ENCODE measurements at regions not wholly inside any gene's neighbourhood (a gene's known extent, or its start where the extent isn't known, plus 50 kb on each side); places are given as distances from the start of the nearest gene placed in this dataset.
"Not testable (repeated sequence)": the region's sequence is repeated elsewhere in the genome, so short reads cannot be mapped to it uniquely, and the experiment has no call there.

DNA sequence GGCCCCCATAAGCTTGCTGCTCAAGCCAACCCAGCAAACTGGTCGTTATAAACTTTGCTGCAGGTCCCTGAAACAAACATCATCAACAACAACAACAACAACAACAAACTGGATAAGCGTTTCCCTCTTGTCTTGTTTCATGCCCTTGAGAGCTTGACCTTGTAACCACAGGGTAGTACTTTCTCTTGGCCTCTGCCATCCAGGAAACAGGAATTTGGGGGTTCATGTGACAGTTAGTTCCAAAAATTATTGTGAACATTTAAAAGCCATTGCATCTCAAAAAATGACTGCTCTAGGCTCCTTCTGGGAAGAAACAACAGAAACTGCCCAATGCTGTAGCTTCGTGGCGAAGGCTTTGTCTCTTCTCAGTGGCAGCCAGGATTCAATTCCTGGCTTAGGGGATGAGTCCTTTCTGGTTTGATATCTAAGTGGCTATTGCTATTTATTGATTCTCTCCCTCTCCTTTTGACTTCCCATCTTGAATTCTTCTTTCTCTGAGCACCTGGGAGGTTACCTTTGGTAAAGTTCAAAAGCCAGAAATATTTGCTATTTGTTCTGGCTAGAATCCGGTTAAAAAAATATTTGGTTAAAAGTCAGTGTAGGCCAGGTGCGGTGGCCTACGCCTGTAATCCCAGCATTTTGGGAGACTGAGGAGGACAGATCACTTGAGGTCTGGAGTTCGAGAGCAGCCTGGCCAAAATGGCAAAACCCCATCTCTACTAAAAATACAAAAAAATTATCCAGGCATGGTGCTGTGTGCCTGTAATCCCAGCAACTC lies 52.0 kb upstream of the CPM start:
- DNase-seq (ENCODE audit: low spot score in 2 of 2): no peak
- H3K9me3 ChIP-seq: no peaks in the 10 kb centered on the region
- no peaks in the 10 kb centered on the region for H3K36me3 ChIP-seq
- TF ChIP-seq, protein P1, sequence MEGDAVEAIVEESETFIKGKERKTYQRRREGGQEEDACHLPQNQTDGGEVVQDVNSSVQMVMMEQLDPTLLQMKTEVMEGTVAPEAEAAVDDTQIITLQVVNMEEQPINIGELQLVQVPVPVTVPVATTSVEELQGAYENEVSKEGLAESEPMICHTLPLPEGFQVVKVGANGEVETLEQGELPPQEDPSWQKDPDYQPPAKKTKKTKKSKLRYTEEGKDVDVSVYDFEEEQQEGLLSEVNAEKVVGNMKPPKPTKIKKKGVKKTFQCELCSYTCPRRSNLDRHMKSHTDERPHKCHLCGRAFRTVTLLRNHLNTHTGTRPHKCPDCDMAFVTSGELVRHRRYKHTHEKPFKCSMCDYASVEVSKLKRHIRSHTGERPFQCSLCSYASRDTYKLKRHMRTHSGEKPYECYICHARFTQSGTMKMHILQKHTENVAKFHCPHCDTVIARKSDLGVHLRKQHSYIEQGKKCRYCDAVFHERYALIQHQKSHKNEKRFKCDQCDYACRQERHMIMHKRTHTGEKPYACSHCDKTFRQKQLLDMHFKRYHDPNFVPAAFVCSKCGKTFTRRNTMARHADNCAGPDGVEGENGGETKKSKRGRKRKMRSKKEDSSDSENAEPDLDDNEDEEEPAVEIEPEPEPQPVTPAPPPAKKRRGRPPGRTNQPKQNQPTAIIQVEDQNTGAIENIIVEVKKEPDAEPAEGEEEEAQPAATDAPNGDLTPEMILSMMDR (IDR thresholded peaks at IDR 0.05): no peak
- no peak overlapping the region for H3K4me3 ChIP-seq
- intact Hi-C loops (cut with DNase I): no loop called here
- no peak overlapping the region for H3K27ac ChIP-seq
- H3K27me3 ChIP-seq: no peaks in the 10 kb centered on the region
- no peaks in the 10 kb centered on the region for H3K4me1 ChIP-seq

DNA sequence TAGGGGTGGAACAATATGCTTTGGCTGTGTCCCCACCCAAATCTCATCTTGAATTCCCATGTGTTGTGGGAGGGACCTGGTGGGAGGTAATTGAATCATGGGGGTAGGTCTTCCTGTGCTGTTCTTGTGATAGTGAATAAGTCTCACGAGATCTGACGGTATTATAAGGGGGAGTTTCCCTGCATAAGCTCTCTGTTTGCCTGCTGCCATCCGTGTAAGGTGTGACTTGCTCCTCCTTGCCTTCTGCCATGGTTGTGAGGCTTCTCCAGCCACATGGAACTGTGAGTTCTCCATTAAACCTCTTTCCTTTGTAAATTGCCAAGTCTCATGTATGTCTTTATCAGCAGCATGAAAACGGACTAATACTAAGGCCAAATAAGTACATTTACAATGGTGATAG lies 64.6 kb upstream of the CPM start:
- intact Hi-C loops (cut with DNase I); DNase-seq (ENCODE audit: low spot score in 2 of 2); H3K27me3 ChIP-seq; H3K4me1 ChIP-seq; H3K4me3 ChIP-seq; H3K9me3 ChIP-seq; H3K36me3 ChIP-seq; H3K27ac ChIP-seq: not testable (repeated sequence)

DNA sequence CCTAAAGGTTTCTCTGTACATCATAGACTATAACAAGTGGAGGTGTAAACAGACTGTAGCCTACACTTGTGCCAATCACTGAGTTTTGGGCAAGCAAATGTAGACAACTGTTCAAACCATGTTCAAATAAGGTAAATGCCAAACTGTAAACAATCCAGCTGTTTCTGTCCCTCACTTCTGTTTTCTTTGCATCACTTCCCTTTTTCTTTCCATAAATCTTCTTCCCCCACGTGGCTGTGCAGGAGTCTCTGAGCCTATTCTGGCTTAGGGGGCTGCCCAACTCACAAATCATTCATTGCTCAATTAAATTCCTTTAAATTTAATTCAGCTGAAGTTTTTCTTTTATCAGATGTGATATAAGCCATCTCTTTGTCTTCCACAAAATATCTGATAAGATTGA lies 65.1 kb upstream of the CPM start:
- intact Hi-C loops (cut with DNase I): no loop called here
- no peak overlapping the region for H3K4me3 ChIP-seq
- H3K4me1 ChIP-seq: no peaks in the 10 kb centered on the region
- no peaks in the 10 kb centered on the region for H3K27me3 ChIP-seq
- H3K36me3 ChIP-seq: no peaks in the 10 kb centered on the region
- no peak for DNase-seq (ENCODE audit: low spot score in 2 of 2)
- H3K9me3 ChIP-seq: no peaks in the 10 kb centered on the region
- no peak overlapping the region for H3K27ac ChIP-seq
- TF ChIP-seq, protein P1 (IDR thresholded peaks at IDR 0.05): no peak

DNA sequence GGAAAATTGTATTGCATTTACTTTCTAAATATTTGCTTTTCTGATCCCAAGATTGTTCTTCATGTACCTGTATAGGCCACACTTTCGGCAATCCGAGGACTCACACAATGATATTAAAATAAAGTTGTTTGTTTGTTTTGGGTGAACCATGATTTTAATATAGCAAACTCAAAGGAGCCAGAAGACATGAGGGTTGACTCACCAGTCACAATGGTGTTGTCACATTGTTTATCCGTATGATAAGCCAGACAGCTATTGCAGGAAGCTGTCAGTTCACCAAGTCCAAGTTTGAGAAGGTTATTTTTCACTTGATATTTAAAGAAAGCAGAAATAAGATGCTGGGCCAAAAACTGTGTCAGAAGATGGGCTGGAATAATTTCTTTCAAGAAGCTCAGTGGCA lies 67.1 kb upstream of the CPM start:
- intact Hi-C loops (cut with DNase I): no loop called here
- TF ChIP-seq, protein P1 (IDR thresholded peaks at IDR 0.05): no peak

DNA sequence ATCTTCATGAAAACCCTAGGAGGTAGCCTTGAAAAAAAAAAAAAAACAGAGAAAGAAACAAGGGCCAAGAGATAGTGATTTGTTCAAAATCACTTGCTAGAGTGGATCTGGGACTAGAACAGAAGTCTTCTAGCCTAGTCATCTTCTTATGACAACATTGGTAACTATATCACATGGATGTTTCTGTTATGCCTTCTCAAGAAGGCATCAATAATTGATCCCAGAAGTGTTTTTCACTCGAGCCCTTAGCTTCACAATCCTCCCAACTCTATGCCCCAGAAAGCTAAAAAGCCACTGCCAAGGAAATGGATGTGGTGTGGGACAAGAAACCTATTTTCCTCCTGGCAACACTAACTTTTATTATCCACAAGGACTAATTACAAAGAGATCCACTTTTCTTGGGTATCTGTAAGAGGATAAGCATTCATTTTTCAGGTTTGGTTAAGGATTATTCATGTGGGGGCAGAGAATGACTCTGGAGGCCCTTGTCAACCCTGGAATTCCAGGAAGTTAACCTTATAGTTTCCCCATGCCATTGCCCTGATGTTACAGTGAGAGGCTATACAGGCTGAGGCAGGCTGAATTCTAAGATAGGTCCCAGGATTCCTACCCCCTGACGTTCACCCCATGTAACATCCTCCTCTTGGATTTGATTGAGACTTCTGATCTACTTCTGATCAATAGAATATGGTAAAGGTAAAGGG lies 67.7 kb upstream of the CPM start:
- no peaks in the 10 kb centered on the region for H3K9me3 ChIP-seq
- no peak for DNase-seq (ENCODE audit: low spot score in 2 of 2)
- no peaks in the 10 kb centered on the region for H3K27me3 ChIP-seq
- no peak overlapping the region for H3K4me3 ChIP-seq
- no peaks in the 10 kb centered on the region for H3K4me1 ChIP-seq
- TF ChIP-seq, protein P1 (IDR thresholded peaks at IDR 0.05): no peak
- intact Hi-C loops (cut with DNase I): no loop called here
- H3K36me3 ChIP-seq: no peaks in the 10 kb centered on the region
- no peak overlapping the region for H3K27ac ChIP-seq

More for the DNA sequence above, 67.1 kb upstream of the CPM start:
- Histone ChIP-seq H3K4me3 (no peak overlapping the region), H3K27me3 (no peaks in the 10 kb centered on the region), H3K9me3 (no peaks in the 10 kb centered on the region), H3K36me3 (no peaks in the 10 kb centered on the region), H3K4me1 (no peaks in the 10 kb centered on the region), H3K27ac (no peak overlapping the region)
- DNase-seq (ENCODE audit: low spot score in 2 of 2): no peak

DNA sequence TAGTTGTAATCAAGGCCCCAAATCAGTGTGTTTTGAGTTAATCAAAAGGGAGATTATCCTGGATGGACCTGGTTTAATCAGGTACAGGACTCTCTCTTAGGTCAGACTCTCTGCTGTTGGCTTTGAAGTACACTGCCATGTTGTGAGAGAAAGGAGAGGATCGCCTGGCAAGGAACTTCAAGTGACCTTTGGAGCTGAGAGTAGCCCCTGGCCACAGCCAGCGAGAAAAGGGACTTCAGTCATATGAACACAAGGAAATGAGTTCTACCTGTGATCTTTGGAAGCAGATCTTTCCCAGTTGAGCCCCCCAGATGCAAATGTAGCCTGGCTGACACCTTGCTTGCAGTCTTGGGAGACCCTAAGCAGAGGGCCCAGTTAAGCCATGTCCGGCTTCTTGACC lies 68.3 kb upstream of the CPM start:
- no peak overlapping the region for H3K4me3 ChIP-seq
- H3K4me1 ChIP-seq: no peaks in the 10 kb centered on the region
- no peaks in the 10 kb centered on the region for H3K27me3 ChIP-seq
- no peak overlapping the region for H3K27ac ChIP-seq
- intact Hi-C loops (cut with DNase I): no loop called here
- no peak for DNase-seq (ENCODE audit: low spot score in 2 of 2)
- H3K36me3 ChIP-seq: no peaks in the 10 kb centered on the region
- TF ChIP-seq, protein P1 (IDR thresholded peaks at IDR 0.05): no peak
- H3K9me3 ChIP-seq: no peaks in the 10 kb centered on the region

All from ascending aorta (tissue), 2 donors.